Loucy (cell line): ENCODE measurements at regions not wholly inside any gene's neighbourhood (a gene's known extent, or its start where the extent isn't known, plus 50 kb on each side); places are given as distances from the start of the nearest gene placed in this dataset.

Experiments used
- EZH2phosphoT487 ChIP-seq: fragments of 200-600 bp; IDR thresholded peaks from 2 replicates; pipeline ENCODE4 v1.6.1; 2018; ENCODE audit warnings: antibody characterized with exemption, mild to moderate bottlenecking, moderate library complexity, borderline replicate concordance
- TF ChIP-seq, protein P1 (sequence below): fragments of 200-600 bp; sonication (generic); conservative IDR thresholded peaks from 2 replicates; pipeline ENCODE4 v1.5.1; 2014; ENCODE audit warnings: mild to moderate bottlenecking, antibody characterized with exemption, low read length

DNA sequence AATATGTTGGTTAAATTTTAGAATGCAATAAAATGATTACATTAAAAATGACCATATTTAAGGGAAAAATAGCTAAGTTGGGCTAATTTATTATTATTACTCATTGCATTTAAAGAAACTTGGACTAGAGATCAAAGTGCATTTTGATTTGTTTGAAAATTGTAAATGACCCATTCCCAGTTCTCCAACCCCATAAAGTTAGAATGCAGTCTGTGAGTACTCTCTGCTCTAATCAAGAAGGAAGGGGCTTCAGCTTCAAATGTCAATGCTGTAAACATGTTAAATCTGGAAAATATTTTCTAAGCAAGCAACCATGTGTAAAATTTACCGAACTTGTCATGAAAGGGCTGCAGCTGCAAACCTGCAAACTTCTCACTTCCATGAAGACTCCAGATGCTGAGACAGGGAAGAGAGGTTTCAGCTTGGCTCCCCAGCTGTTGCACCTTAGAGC, 232.7 kb downstream of the TTLL7 start:
- TF ChIP-seq, protein P1, sequence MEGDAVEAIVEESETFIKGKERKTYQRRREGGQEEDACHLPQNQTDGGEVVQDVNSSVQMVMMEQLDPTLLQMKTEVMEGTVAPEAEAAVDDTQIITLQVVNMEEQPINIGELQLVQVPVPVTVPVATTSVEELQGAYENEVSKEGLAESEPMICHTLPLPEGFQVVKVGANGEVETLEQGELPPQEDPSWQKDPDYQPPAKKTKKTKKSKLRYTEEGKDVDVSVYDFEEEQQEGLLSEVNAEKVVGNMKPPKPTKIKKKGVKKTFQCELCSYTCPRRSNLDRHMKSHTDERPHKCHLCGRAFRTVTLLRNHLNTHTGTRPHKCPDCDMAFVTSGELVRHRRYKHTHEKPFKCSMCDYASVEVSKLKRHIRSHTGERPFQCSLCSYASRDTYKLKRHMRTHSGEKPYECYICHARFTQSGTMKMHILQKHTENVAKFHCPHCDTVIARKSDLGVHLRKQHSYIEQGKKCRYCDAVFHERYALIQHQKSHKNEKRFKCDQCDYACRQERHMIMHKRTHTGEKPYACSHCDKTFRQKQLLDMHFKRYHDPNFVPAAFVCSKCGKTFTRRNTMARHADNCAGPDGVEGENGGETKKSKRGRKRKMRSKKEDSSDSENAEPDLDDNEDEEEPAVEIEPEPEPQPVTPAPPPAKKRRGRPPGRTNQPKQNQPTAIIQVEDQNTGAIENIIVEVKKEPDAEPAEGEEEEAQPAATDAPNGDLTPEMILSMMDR = no peak
- no peak for TF ChIP-seq EZH2phosphoT487
